OCI-LY1 (cell line): ENCODE measurements at regions not wholly inside any gene's neighbourhood (a gene's known extent, or its start where the extent isn't known, plus 50 kb on each side); places are given as distances from the start of the nearest gene placed in this dataset.
"Not testable (repeated sequence)": the region's sequence is repeated elsewhere in the genome, so short reads cannot be mapped to it uniquely, and the experiment has no call there.

ENCODE experiments used
- H2AFZ ChIP-seq: fragments of 200-600 bp; sonication (generic), shearing (Covaris generic); 2 replicates; pipeline ENCODE4 v1.6.0; 2014; ENCODE audit warnings: antibody characterized with exemption, mild to moderate bottlenecking, low read length
- H3F3A ChIP-seq: fragments of 200-600 bp; sonication (generic), shearing (Covaris generic); 2 replicates; pipeline ENCODE4 v1.6.0; 2014; ENCODE audit warnings: mild to moderate bottlenecking, antibody characterized with exemption, low read length, moderate library complexity; ENCODE audit not compliant: insufficient read depth
- H3K27ac ChIP-seq: fragments of 200-600 bp; sonication (generic); 2 replicates; pipeline ENCODE4 v1.5.1; 2014; ENCODE audit warnings: low read length, mixed run types, mild to moderate bottlenecking, low read depth; ENCODE audit not compliant: poor library complexity, severe bottlenecking
- H3K27me3 ChIP-seq: fragments of 200-600 bp; sonication (generic); 2 replicates; pipeline ENCODE4 v1.6.0; 2014; ENCODE audit warnings: antibody characterized with exemption, mild to moderate bottlenecking, low read length, moderate library complexity; ENCODE audit not compliant: insufficient read depth
- H3K36me3 ChIP-seq: fragments of 200-600 bp; sonication (generic); 2 replicates; pipeline ENCODE4 v1.6.1; 2014; ENCODE audit warnings: mild to moderate bottlenecking, antibody characterized with exemption, low read length, moderate library complexity, mixed read lengths; ENCODE audit not compliant: insufficient read depth
- H3K4me1 ChIP-seq: fragments of 200-600 bp; sonication (generic); 2 replicates; pipeline ENCODE4 v1.5.1; 2014; ENCODE audit warnings: mild to moderate bottlenecking, low read length, moderate library complexity; ENCODE audit not compliant: insufficient read depth, severe bottlenecking
- H3K4me2 ChIP-seq: fragments of 200-600 bp; sonication (generic), shearing (Covaris generic); 2 replicates; pipeline ENCODE4 v1.6.1; 2014; ENCODE audit warnings: low read length
- H3K4me3 ChIP-seq: fragments of 200-600 bp; sonication (generic); 2 replicates; pipeline ENCODE4 v1.5.1; 2014; ENCODE audit warnings: low read length, low read depth, mild to moderate bottlenecking, mixed read lengths; ENCODE audit not compliant: poor library complexity, severe bottlenecking
- H3K79me2 ChIP-seq: fragments of 200-600 bp; shearing (Covaris generic); 2 replicates; pipeline ENCODE4 v1.6.1; 2016; ENCODE audit warnings: mixed run types, low read length, mixed read lengths; ENCODE audit not compliant: insufficient read depth
- H3K9ac ChIP-seq: fragments of 200-600 bp; sonication (generic), shearing (Covaris generic); 2 replicates; pipeline ENCODE4 v1.6.1; 2014; ENCODE audit warnings: mild to moderate bottlenecking, low read length, mixed read lengths
- H3K9me2 ChIP-seq: fragments of 200-600 bp; sonication (generic), shearing (Covaris generic); 2 replicates; pipeline ENCODE4 v1.6.1; 2014; ENCODE audit warnings: low read depth, mild to moderate bottlenecking, low read length, mixed read lengths
- H3K9me3 ChIP-seq: fragments of 200-600 bp; shearing (Covaris generic); 2 replicates; pipeline ENCODE4 v1.6.1; 2014; ENCODE audit warnings: low read length, mixed read lengths
- H4K20me1 ChIP-seq: fragments of 200-600 bp; sonication (generic), shearing (Covaris generic); 2 replicates; pipeline ENCODE4 v1.6.0; 2016; ENCODE audit warnings: mild to moderate bottlenecking, low read length; ENCODE audit not compliant: insufficient read depth
- EZH2 ChIP-seq: fragments of 200-600 bp; sonication (generic), shearing (Covaris generic); IDR thresholded peaks from 2 replicates; pipeline ENCODE4 v1.8.0; 2017; ENCODE audit warnings: borderline replicate concordance, mixed run types, mild to moderate bottlenecking, antibody characterized with exemption, low read length, moderate library complexity, mixed read lengths
- TF ChIP-seq, protein P1 (sequence below): fragments of 200-600 bp; sonication (generic), shearing (Covaris generic); IDR thresholded peaks from 2 replicates; pipeline ENCODE4 v1.5.1; 2017; ENCODE audit warnings: mild to moderate bottlenecking, antibody characterized with exemption, low read length, moderate library complexity, mixed read lengths

DNA sequence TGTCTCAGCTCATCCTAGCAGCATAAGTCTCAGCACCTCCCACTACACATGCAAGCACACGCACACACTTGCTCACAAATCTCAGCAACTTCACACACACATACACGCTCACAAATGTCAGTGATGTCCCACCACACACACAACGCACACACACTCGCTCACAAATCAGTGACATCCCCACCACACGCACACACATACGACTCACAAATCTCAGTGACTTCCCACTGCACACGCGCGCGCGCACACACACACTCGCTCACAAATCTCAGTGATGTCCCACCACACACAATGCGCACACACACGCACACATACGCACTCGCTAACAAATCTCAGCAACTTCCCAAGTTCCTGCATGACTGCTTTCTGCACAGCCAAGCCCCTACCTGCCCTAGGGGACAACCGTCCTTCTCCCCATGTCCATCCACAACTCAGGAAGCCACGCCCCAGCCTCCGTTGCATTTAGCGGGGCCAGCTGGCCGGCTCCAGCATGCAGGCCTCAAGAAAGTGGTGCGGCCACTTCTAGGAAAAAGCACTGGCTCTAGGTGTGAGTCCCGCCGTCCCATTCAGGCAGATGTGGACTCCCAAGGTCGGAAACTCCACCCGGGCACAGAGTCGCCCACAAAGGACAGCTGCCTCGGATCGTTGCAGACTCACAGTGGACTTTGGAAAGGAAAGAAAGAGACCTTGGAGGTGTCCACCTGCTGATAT lies 180.1 kb upstream of the SALL3 start:
- no peaks in the 10 kb centered on the region for H3K79me2 ChIP-seq
- H3K9me3 ChIP-seq: no peaks in the 10 kb centered on the region
- H3K27ac ChIP-seq: no peak overlapping the region
- H2AFZ ChIP-seq: no peak overlapping the region
- H3K9ac ChIP-seq: no peak overlapping the region
- H3K4me3 ChIP-seq: no peak overlapping the region
- H4K20me1 ChIP-seq: no peaks in the 10 kb centered on the region
- H3F3A ChIP-seq: no peaks in the 10 kb centered on the region
- H3K27me3 ChIP-seq: no peaks in the 10 kb centered on the region
- no peak overlapping the region for H3K4me2 ChIP-seq
- no peaks in the 10 kb centered on the region for H3K9me2 ChIP-seq
- H3K36me3 ChIP-seq: no peaks in the 10 kb centered on the region
- TF ChIP-seq EZH2: no peak
- TF ChIP-seq, protein P1, sequence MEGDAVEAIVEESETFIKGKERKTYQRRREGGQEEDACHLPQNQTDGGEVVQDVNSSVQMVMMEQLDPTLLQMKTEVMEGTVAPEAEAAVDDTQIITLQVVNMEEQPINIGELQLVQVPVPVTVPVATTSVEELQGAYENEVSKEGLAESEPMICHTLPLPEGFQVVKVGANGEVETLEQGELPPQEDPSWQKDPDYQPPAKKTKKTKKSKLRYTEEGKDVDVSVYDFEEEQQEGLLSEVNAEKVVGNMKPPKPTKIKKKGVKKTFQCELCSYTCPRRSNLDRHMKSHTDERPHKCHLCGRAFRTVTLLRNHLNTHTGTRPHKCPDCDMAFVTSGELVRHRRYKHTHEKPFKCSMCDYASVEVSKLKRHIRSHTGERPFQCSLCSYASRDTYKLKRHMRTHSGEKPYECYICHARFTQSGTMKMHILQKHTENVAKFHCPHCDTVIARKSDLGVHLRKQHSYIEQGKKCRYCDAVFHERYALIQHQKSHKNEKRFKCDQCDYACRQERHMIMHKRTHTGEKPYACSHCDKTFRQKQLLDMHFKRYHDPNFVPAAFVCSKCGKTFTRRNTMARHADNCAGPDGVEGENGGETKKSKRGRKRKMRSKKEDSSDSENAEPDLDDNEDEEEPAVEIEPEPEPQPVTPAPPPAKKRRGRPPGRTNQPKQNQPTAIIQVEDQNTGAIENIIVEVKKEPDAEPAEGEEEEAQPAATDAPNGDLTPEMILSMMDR: no peak
- no peaks in the 10 kb centered on the region for H3K4me1 ChIP-seq

DNA sequence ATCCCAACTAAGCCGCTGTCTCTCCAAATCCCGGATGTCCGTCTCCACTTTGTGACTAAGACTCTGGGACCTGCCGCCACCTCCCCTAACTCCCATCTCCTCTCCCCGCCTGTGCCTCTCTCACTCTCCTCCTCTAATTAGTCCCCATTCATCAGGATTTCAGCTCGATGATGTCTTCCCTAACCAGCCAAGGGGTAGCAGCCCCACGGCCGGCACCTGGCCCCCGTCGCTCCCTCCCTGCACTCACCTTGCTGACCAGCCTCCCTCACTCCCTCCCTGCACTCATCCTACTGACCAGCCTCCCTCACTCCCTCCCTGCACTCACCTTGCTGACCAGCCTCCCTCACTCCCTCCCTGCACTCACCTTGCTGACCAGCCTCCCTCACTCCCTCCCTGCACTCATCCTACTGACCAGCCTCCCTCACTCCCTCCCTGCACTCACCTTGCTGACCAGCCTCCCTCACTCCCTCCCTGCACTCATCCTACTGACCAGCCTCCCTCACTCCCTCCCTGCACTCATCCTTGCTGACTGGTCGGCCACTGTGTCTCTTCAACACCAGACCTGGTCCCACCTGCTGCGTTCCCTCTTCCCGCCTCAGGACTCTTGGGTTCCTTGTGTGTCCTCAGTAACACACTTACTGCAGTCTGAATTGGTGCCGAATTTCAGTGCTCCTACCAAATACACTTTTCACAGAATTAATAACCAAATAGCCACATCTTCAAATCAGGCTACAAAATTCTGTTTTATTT lies 179.3 kb upstream of the SALL3 start:
- H3K36me3 ChIP-seq, H4K20me1 ChIP-seq, H3K9me2 ChIP-seq, H3K27ac ChIP-seq, H3K4me3 ChIP-seq, H3K4me1 ChIP-seq, H3F3A ChIP-seq, H3K9me3 ChIP-seq, H3K79me2 ChIP-seq, H3K9ac ChIP-seq, H3K4me2 ChIP-seq, H3K27me3 ChIP-seq, H2AFZ ChIP-seq: not testable (repeated sequence)

DNA sequence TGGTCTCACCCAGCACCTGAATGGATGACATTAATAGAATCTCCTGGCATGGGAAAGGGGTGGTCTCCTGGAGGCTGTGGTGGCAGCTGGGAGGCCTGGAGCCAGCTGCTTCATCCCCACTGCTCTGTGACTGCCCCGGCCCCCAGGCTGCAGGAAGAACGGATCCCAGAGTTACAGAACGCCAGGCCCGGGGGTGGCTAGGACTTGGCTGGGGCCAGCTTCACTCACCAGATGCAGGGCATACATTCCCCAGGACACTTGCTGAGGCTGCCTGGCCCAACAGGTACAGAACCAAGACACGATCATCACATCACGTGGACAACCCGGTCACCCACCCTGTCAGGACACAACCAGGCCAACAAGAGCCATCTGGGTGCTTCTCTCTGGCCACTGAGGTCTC lies 178.6 kb upstream of the SALL3 start:
- Histone ChIP-seq H3K4me3 (no peak overlapping the region), H2AFZ (no peak overlapping the region), H3K9ac (no peak overlapping the region), H3K79me2 (no peaks in the 10 kb centered on the region), H3K9me2 (no peaks in the 10 kb centered on the region), H3K27ac (no peak overlapping the region), H3K27me3 (no peaks in the 10 kb centered on the region), H3K4me1 (no peaks in the 10 kb centered on the region), H3K36me3 (no peaks in the 10 kb centered on the region), H3K9me3 (no peaks in the 10 kb centered on the region), H3F3A (no peaks in the 10 kb centered on the region), H3K4me2 (no peak overlapping the region), H4K20me1 (no peaks in the 10 kb centered on the region)
- TF ChIP-seq, protein P1: no peak
- TF ChIP-seq EZH2: no peak

DNA sequence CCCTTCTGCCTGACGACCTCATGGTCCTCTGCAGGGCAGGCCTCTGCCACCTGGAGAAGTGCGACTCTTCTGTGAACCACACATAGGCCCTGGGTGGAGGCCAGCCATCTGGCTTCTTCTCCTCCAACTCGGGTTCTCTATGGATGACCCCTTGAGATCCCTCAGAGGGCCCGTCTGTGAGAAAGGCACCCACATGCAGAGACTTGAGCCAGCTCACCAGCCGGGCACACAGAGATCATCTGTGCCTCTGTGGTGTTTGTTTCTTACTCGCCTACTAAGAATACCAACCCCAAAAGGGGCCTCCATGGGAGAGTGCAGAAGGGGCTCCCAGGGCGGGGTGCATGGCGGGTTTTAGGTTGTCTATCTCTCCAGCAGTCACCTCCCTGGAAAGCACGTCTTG lies 176.5 kb upstream of the SALL3 start:
- H2AFZ ChIP-seq: no peak overlapping the region
- no peaks in the 10 kb centered on the region for H4K20me1 ChIP-seq
- no peaks in the 10 kb centered on the region for H3K27me3 ChIP-seq
- no peaks in the 10 kb centered on the region for H3K9me2 ChIP-seq
- H3K36me3 ChIP-seq: no peaks in the 10 kb centered on the region
- H3K27ac ChIP-seq: no peak overlapping the region
- H3K4me1 ChIP-seq: no peaks in the 10 kb centered on the region
- H3K4me3 ChIP-seq: no peak overlapping the region
- no peak overlapping the region for H3K4me2 ChIP-seq
- TF ChIP-seq EZH2: no peak
- TF ChIP-seq, protein P1: no peak
- H3K79me2 ChIP-seq: no peaks in the 10 kb centered on the region
- no peaks in the 10 kb centered on the region for H3K9me3 ChIP-seq
- no peak overlapping the region for H3K9ac ChIP-seq
- no peaks in the 10 kb centered on the region for H3F3A ChIP-seq
